ENCODE measurements at regions not wholly inside any gene's neighbourhood (a gene's known extent, or its start where the extent isn't known, plus 50 kb on each side); places are given as distances from the start of the nearest gene placed in this dataset.

GRCh38 chr7:153030976-153031375 lies 271.4 kb downstream of the ACTR3B start:
- Histone ChIP-seq H3K4me2 (replicated peaks; ENCODE audit: extremely low read depth, low read length, poor library complexity, severe bottlenecking) (no peak overlapping the region), H4K20me1 (ENCODE audit: insufficient read depth, low read length) (no peaks in the 10 kb centered on the region), H3K4me1 (ENCODE audit: control insufficient read depth in 1 of 2, insufficient read depth in 2 of 2, low read length in 2 of 2) (no peaks in the 10 kb centered on the region), H3K9ac (ENCODE audit: insufficient read depth, low read length, poor library complexity, severe bottlenecking) (no peak overlapping the region), H3K9me3 (replicated peaks in 1 of 2; ENCODE audit: control insufficient read depth in 1 of 2, insufficient read depth in 1 of 2, low read length in 2 of 2) (no peaks in the 10 kb centered on the region), H3K4me3 (replicated peaks in 1 of 3; ENCODE audit: low read depth in 2 of 3, low read length in 3 of 3) (no peak overlapping the region), H3K36me3 (replicated peaks in 1 of 2; ENCODE audit: control insufficient read depth in 1 of 2, insufficient read depth in 2 of 2, low read length in 2 of 2) (no peaks in the 10 kb centered on the region), H2AFZ (ENCODE audit: insufficient read depth, low read depth, low read length, poor library complexity, severe bottlenecking) (no peak overlapping the region), H3K27me3 (ENCODE audit: control insufficient read depth in 2 of 2, insufficient read depth in 2 of 2, low read length in 2 of 2) (no peaks in the 10 kb centered on the region), H3K27ac (ENCODE audit: low read depth in 1 of 2, low read length in 2 of 2) (no peak overlapping the region), H3K79me2 (ENCODE audit: insufficient read depth, low read length) (no peaks in the 10 kb centered on the region)
- WGBS (ENCODE audit: insufficient coverage), result no CpG with 5 or more reads among the region's 5 CpGs
- Mint-ChIP-seq H3K27ac (no peak overlapping the region), H3K27me3 (ENCODE audit: low read depth in 3 of 3) (peaks cover 0 to 2% (median 0%) of the 10 kb centered on the region in 3 donors), H3K4me1 (no peaks in the 10 kb centered on the region), H3K9me3 (peaks cover 0 to 5% (median 3%) of the 10 kb centered on the region in 7 donors), H3K36me3 (no peaks in the 10 kb centered on the region), H3K4me3 (no peak overlapping the region)
- TF ChIP-seq CTCF (IDR thresholded peaks at IDR 0.05), result no peak
- intact Hi-C loops (cut with micrococcal nuclease), result no loop called here
- DNase-seq, result no peak

GRCh38 chr7:153034791-153035190 lies 275.2 kb downstream of the ACTR3B start:
- WGBS (ENCODE audit: insufficient coverage), result 83% methylated on average over 1 of the region's 8 CpGs
- TF ChIP-seq CTCF (IDR thresholded peaks at IDR 0.05), result no peak
- no peaks in the 10 kb centered on the region for H3K79me2 ChIP-seq (ENCODE audit: insufficient read depth, low read length)
- intact Hi-C loops (cut with micrococcal nuclease), result no loop called here
- Mint-ChIP-seq H3K9me3 (peaks cover 1 to 10% (median 4%) of the 10 kb centered on the region in 7 donors), H3K4me1 (no peaks in the 10 kb centered on the region), H3K27me3 (ENCODE audit: low read depth in 3 of 3) (peaks cover 0 to 2% (median 1%) of the 10 kb centered on the region in 3 donors), H3K36me3 (no peaks in the 10 kb centered on the region), H3K27ac (no peak overlapping the region), H3K4me3 (no peak overlapping the region)
- DNase-seq, result no peak
- H3K27me3 ChIP-seq (ENCODE audit: control insufficient read depth in 2 of 2, insufficient read depth in 2 of 2, low read length in 2 of 2), result no peaks in the 10 kb centered on the region
- no peaks in the 10 kb centered on the region for H3K4me1 ChIP-seq (ENCODE audit: control insufficient read depth in 1 of 2, insufficient read depth in 2 of 2, low read length in 2 of 2)
- no peaks in the 10 kb centered on the region for H3K36me3 ChIP-seq (replicated peaks in 1 of 2; ENCODE audit: control insufficient read depth in 1 of 2, insufficient read depth in 2 of 2, low read length in 2 of 2)
- no peak overlapping the region for H3K27ac ChIP-seq (ENCODE audit: low read depth in 1 of 2, low read length in 2 of 2)
- H3K9ac ChIP-seq (ENCODE audit: insufficient read depth, low read length, poor library complexity, severe bottlenecking), result no peak overlapping the region
- no peak overlapping the region for H2AFZ ChIP-seq (ENCODE audit: insufficient read depth, low read depth, low read length, poor library complexity, severe bottlenecking)
- no peak overlapping the region for H3K4me3 ChIP-seq (replicated peaks in 1 of 3; ENCODE audit: low read depth in 2 of 3, low read length in 3 of 3)
- peaks cover 0 to 10% of the 10 kb centered on the region in 2 donors for H3K9me3 ChIP-seq (replicated peaks in 1 of 2; ENCODE audit: control insufficient read depth in 1 of 2, insufficient read depth in 1 of 2, low read length in 2 of 2)
- no peak overlapping the region for H3K4me2 ChIP-seq (replicated peaks; ENCODE audit: extremely low read depth, low read length, poor library complexity, severe bottlenecking)
- no peaks in the 10 kb centered on the region for H4K20me1 ChIP-seq (ENCODE audit: insufficient read depth, low read length)

Measured in CD14-positive monocyte (primary cell).